ENCODE measurements at regions not wholly inside any gene's neighbourhood (a gene's known extent, or its start where the extent isn't known, plus 50 kb on each side); places are given as distances from the start of the nearest gene placed in this dataset.

- Histone ChIP-seq H3K27ac (ENCODE audit: low read length) (peak overlapping the region; percentile 75), H3K4me3 (ENCODE audit: low read length) (peak overlapping the region; percentile 38), H3K9me3 (ENCODE audit: control insufficient read depth, insufficient read depth, low read length) (no peaks in the 10 kb centered on the region), H3K36me3 (ENCODE audit: control insufficient read depth, insufficient read depth, low read length) (no peaks in the 10 kb centered on the region), H3K4me1 (ENCODE audit: control insufficient read depth, insufficient read depth, low read length) (peaks cover 17% of the 10 kb centered on the region), H3K27me3 (ENCODE audit: control insufficient read depth, insufficient read depth, low read length) (no peaks in the 10 kb centered on the region)
- no peak for ATAC-seq
- Mint-ChIP-seq H3K27ac (peak overlapping the region; percentile 90 to 95), H3K4me3 (peak overlapping the region; percentile 88), H3K36me3 (no peaks in the 10 kb centered on the region), H3K9me3 (no peaks in the 10 kb centered on the region), H3K27me3 (ENCODE audit: low read depth in 2 of 2) (no peaks in the 10 kb centered on the region), H3K4me1 (peaks cover 36 to 38% of the 10 kb centered on the region in 2 donors)
- intact Hi-C loops (cut with micrococcal nuclease), result loop anchor here (2.0 kb wide), 1 partner anchor 20 kb away; no protein-coding TSS in a partner anchor
- no peak for DNase-seq
- WGBS (ENCODE audit: insufficient coverage), result no CpG with 5 or more reads among the region's 3 CpGs
- TF ChIP-seq CTCF (IDR thresholded peaks at IDR 0.05), result no peak
These were observed 77.5 kb upstream of the SERTAD2 start for GRCh38 chr2:64731263-64731643.

- H3K36me3 ChIP-seq (ENCODE audit: control insufficient read depth, insufficient read depth, low read length), result no peaks in the 10 kb centered on the region
- Mint-ChIP-seq H3K27me3 (ENCODE audit: low read depth in 2 of 2) (no peaks in the 10 kb centered on the region), H3K4me1 (peaks cover 32 to 33% of the 10 kb centered on the region in 2 donors), H3K36me3 (no peaks in the 10 kb centered on the region), H3K27ac (peak overlapping the region; percentile 90 to 95), H3K4me3 (no peak overlapping the region), H3K9me3 (no peaks in the 10 kb centered on the region)
- H3K9me3 ChIP-seq (ENCODE audit: control insufficient read depth, insufficient read depth, low read length), result no peaks in the 10 kb centered on the region
- TF ChIP-seq CTCF (IDR thresholded peaks at IDR 0.05), result no peak
- H3K27me3 ChIP-seq (ENCODE audit: control insufficient read depth, insufficient read depth, low read length), result no peaks in the 10 kb centered on the region
- ATAC-seq (no peak), DNase-seq (no peak)
- 89% methylated on average over 4 of the region's 5 CpGs for WGBS (ENCODE audit: insufficient coverage)
- H3K4me3 ChIP-seq (ENCODE audit: low read length), result no peak overlapping the region
- peaks cover 15% of the 10 kb centered on the region for H3K4me1 ChIP-seq (ENCODE audit: control insufficient read depth, insufficient read depth, low read length)
- H3K27ac ChIP-seq (ENCODE audit: low read length), result peak overlapping the region; percentile 75
- intact Hi-C loops (cut with micrococcal nuclease), result loop anchor here (2.0 kb wide), 1 partner anchor 19 kb away; no protein-coding TSS in a partner anchor
These were observed 78.0 kb upstream of the SERTAD2 start for GRCh38 chr2:64731746-64732145.

- Histone ChIP-seq H3K27ac (ENCODE audit: low read length) (peak overlapping the region; percentile 75), H3K4me3 (ENCODE audit: low read length) (no peak overlapping the region), H3K36me3 (ENCODE audit: control insufficient read depth, insufficient read depth, low read length) (no peaks in the 10 kb centered on the region), H3K27me3 (ENCODE audit: control insufficient read depth, insufficient read depth, low read length) (no peaks in the 10 kb centered on the region), H3K9me3 (ENCODE audit: control insufficient read depth, insufficient read depth, low read length) (no peaks in the 10 kb centered on the region), H3K4me1 (ENCODE audit: control insufficient read depth, insufficient read depth, low read length) (peaks cover 15% of the 10 kb centered on the region)
- no peak for DNase-seq
- no peaks in the 10 kb centered on the region for H3K9me3 Mint-ChIP-seq
- intact Hi-C loops (cut with micrococcal nuclease), result no loop called here
- no peaks in the 10 kb centered on the region for H3K36me3 Mint-ChIP-seq
- H3K4me3 Mint-ChIP-seq, result no peak overlapping the region
- H3K4me1 Mint-ChIP-seq, result peaks cover 28 to 29% of the 10 kb centered on the region in 2 donors
- no peak for TF ChIP-seq CTCF (IDR thresholded peaks at IDR 0.05)
- 99% methylated on average over 3 of the region's 4 CpGs for WGBS (ENCODE audit: insufficient coverage)
- H3K27ac Mint-ChIP-seq, result peak overlapping the region; percentile 16 to 90
- no peak for ATAC-seq
- no peaks in the 10 kb centered on the region for H3K27me3 Mint-ChIP-seq (ENCODE audit: low read depth in 2 of 2)
These were observed 78.4 kb upstream of the SERTAD2 start for GRCh38 chr2:64732146-64732545.

DNA sequence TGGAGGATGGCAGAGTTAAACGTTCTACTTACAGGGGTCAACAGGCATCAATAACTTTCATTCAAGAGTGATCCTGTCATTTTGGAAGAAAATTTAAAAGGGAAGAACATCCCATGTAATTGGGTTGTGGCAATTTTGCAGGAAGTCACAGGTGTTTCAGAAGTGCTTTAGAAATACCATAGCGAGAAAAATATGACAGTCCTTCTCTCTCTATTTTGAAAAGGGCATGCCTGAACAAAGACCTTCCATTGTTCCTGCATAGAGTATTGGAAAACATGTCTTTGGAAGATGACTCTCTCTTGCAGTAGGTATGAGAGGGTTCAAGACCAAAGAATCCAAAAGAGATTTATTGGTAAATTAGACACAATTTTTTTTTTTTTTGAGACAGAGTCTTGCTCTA lies 81.8 kb upstream of the SERTAD2 start:
- no peaks in the 10 kb centered on the region for H3K27me3 Mint-ChIP-seq (ENCODE audit: low read depth in 2 of 2)
- peaks cover 1% of the 10 kb centered on the region for H3K4me1 ChIP-seq (ENCODE audit: control insufficient read depth, insufficient read depth, low read length)
- H3K27me3 ChIP-seq (ENCODE audit: control insufficient read depth, insufficient read depth, low read length), result no peaks in the 10 kb centered on the region
- no peak overlapping the region for H3K27ac Mint-ChIP-seq
- H3K36me3 ChIP-seq (ENCODE audit: control insufficient read depth, insufficient read depth, low read length), result no peaks in the 10 kb centered on the region
- intact Hi-C loops (cut with micrococcal nuclease), result no loop called here
- no peaks in the 10 kb centered on the region for H3K36me3 Mint-ChIP-seq
- no peaks in the 10 kb centered on the region for H3K9me3 ChIP-seq (ENCODE audit: control insufficient read depth, insufficient read depth, low read length)
- H3K9me3 Mint-ChIP-seq, result no peaks in the 10 kb centered on the region
- 78% methylated on average over 2 of the region's 2 CpGs for WGBS (ENCODE audit: insufficient coverage)
- ATAC-seq, result no peak
- H3K4me1 Mint-ChIP-seq, result peaks cover 11 to 12% of the 10 kb centered on the region in 2 donors
- H3K4me3 Mint-ChIP-seq, result no peak overlapping the region
- no peak overlapping the region for H3K27ac ChIP-seq (ENCODE audit: low read length)
- DNase-seq, result no peak
- TF ChIP-seq CTCF (IDR thresholded peaks at IDR 0.05), result no peak
- no peak overlapping the region for H3K4me3 ChIP-seq (ENCODE audit: low read length)

Measured in natural killer cell (primary cell).